K562 (cell line): ENCODE measurements at regions not wholly inside any gene's neighbourhood (a gene's known extent, or its start where the extent isn't known, plus 50 kb on each side); places are given as distances from the start of the nearest gene placed in this dataset.
A peak's percentile ranks its signal among the peaks of the same experiment; 100 is the strongest.

Experiments
- ATAC-seq: fragments of 200-7000 bp; cut with Tn5 transposase; 3 replicates; pipeline ENCODE4 v1.9.1; 2020; ENCODE audit warnings: moderate library complexity
- BruUV-seq: library from RNA; stranded (reverse); fragments of 400-500 nt; replicated peaks from 2 replicates; lab custom pipeline; 2021; lab: Mats Ljungman, UMichigan
- CTCF ChIA-PET: fragments of 300-600 bp; formaldehyde crosslinking; extraction: SDS; loops from one replicate; lab custom pipeline; 2021; ENCODE audit warnings: low intra/inter-chr PET ratio; lab: Yijun Ruan, JAX
- POLR2A ChIA-PET: fragments of 300-600, 350-650 bp; sonication (Branson Sonifier 250); formaldehyde crosslinking; extraction: SDS; loops from one replicate; lab custom pipeline; 2021; ENCODE audit warnings: antibody characterized with exemption, inconsistent platforms; lab: Yijun Ruan, JAX
- DNase-seq, 4 experiments: peaks; one replicate each; pipeline versions ENCODE4 v3.0.0 to v3.0.0-alpha.2; 2011 to 2018; ENCODE audit warnings: low spot score in 3 of 4, mixed read lengths in 3 of 4; ENCODE audit errors: extremely low read depth in 1 of 4
- FAIRE-seq: peaks from 2 replicates; lab custom pipeline; 2011; peaks lifted over from hg19 to GRCh38; lab: Jason Lieb, UNC
- H2AFZ ChIP-seq: 2 replicates; pipeline ENCODE4 v1.6.0; 2011; ENCODE audit warnings: low read depth, low read length, control low read depth, inconsistent platforms
- H3K27ac ChIP-seq: fragments of 200-600 bp; 3 replicates; pipeline ENCODE4 v1.8.0; 2011; ENCODE audit warnings: low read depth, mild to moderate bottlenecking, control low read depth, inconsistent platforms, low read length, moderate library complexity, mixed read lengths; ENCODE audit errors: extremely low read depth
- H3K27me3 ChIP-seq, 2 experiments: fragments of 300-600 bp in 1 of 2; 2 replicates in 1 of 2; 3 replicates in 1 of 2; pipeline versions ENCODE4 v1.6.0 to v1.8.0; 2011; ENCODE audit warnings: inconsistent platforms in 2 of 2, low read length in 2 of 2, mild to moderate bottlenecking in 1 of 2, mixed read lengths in 1 of 2, moderate library complexity in 1 of 2; ENCODE audit not compliant: control insufficient read depth in 2 of 2, insufficient read depth in 2 of 2
- H3K36me3 ChIP-seq: fragments of 300-600 bp; 3 replicates; pipeline ENCODE4 v1.8.0; 2011; ENCODE audit warnings: mild to moderate bottlenecking, low read length, inconsistent platforms; ENCODE audit not compliant: control insufficient read depth, insufficient read depth
- H3K4me1 ChIP-seq, 2 experiments: fragments of 200-600 bp in 1 of 2; replicated peaks in 1 of 2; 2 replicates in 1 of 2; 3 replicates in 1 of 2; pipeline versions ENCODE4 v1.5.1 to v1.8.0; 2011; ENCODE audit warnings: inconsistent platforms in 2 of 2, low read length in 2 of 2, mild to moderate bottlenecking in 1 of 2, mixed read lengths in 1 of 2, moderate library complexity in 1 of 2; ENCODE audit not compliant: control insufficient read depth in 2 of 2, insufficient read depth in 2 of 2
- H3K4me2 ChIP-seq: 2 replicates; pipeline ENCODE4 v1.6.1; 2011; ENCODE audit warnings: low read length, control low read depth, inconsistent platforms, mixed read lengths; ENCODE audit not compliant: insufficient read depth
- H3K4me3 ChIP-seq: fragments of 200-600 bp; sonication (generic), shearing (Covaris generic); 2 replicates; pipeline ENCODE4 v1.5.1; 2016; ENCODE audit warnings: control low read depth, inconsistent platforms
- H3K79me2 ChIP-seq: fragments of 200-600 bp; 3 replicates; pipeline ENCODE4 v1.8.0; 2011; ENCODE audit warnings: low read length, inconsistent platforms; ENCODE audit not compliant: control insufficient read depth, insufficient read depth
- H3K9ac ChIP-seq, 2 experiments: 2 replicates each; pipeline versions ENCODE4 v1.6.0 to v1.6.1; 2011; ENCODE audit warnings: low read depth in 2 of 2, low read length in 2 of 2, control low read depth in 1 of 2, inconsistent platforms in 1 of 2, mild to moderate bottlenecking in 1 of 2, mixed read lengths in 1 of 2; ENCODE audit not compliant: insufficient read depth in 1 of 2
- H3K9me1 ChIP-seq: one replicate; pipeline ENCODE4 v1.6.0; 2011; ENCODE audit warnings: inconsistent platforms, mild to moderate bottlenecking, low read length, moderate library complexity; ENCODE audit not compliant: control insufficient read depth, insufficient read depth
- H3K9me3 ChIP-seq: replicated peaks from 2 replicates; pipeline ENCODE4 v1.5.1; 2011; ENCODE audit warnings: low read depth, low read length, inconsistent platforms; ENCODE audit not compliant: control insufficient read depth, insufficient read depth
- H4K20me1 ChIP-seq: replicated peaks from 2 replicates; pipeline ENCODE4 v1.6.1; 2011; ENCODE audit warnings: low read length, inconsistent platforms, mixed read lengths; ENCODE audit not compliant: control insufficient read depth, insufficient read depth
- HIVEP1 ChIP-seq: fragments of 250-450 bp; sonication (Bioruptor Pico); IDR thresholded peaks from 2 replicates; pipeline ENCODE4 v1.4.0; 2020; ENCODE audit warnings: mild to moderate bottlenecking
- MEIS2 ChIP-seq: fragments of 450-650 bp; IDR thresholded peaks from 2 replicates; pipeline ENCODE4 v1.6.1; 2014; ENCODE audit warnings: mild to moderate bottlenecking; ENCODE audit not compliant: partially characterized antibody
- RAD21 ChIP-seq, 2 experiments: fragments of 250-450 bp in 1 of 2; fragments of 450-650 bp in 1 of 2; sonication (Bioruptor Pico) in 1 of 2; formaldehyde crosslinking in 1 of 2; IDR thresholded peaks in 1 of 2; conservative IDR thresholded peaks in 1 of 2; 2 replicates each; pipeline versions ENCODE4 v1.4.0 to v1.8.0; 2020 to 2022; ENCODE audit warnings: mild to moderate bottlenecking in 2 of 2, moderate library complexity in 1 of 2
- SRSF9 ChIP-seq: fragments of 200-400 bp; formaldehyde crosslinking; IDR thresholded peaks from 2 replicates; pipeline ENCODE4 v1.6.1; 2017; ENCODE audit warnings: low read depth, low read length, borderline replicate concordance
- WGBS: fragments of 100-300 bp; shearing (Covaris generic); methylation state at CpG from one replicate; pipeline ENCODE4 v1.1.6; 2016; ENCODE audit warnings: low coverage, mixed read lengths; ENCODE audit not compliant: insufficient coverage; ENCODE audit errors: missing lambda C conversion rate; 5-methylcytosine and 5-hydroxymethylcytosine counted together
- in situ Hi-C: fragments of 300-500 bp; cut with MboI; formaldehyde crosslinking; loops from 4 replicates; pipeline ENCODE4 v1.15.0; 2018; ENCODE audit warnings: inconsistent platforms, mixed read lengths
- intact Hi-C: fragments of 100-400 bp; cut with micrococcal nuclease; formaldehyde crosslinking; loops from 2 replicates; pipeline ENCODE4 v1.14.2; 2022
- TF ChIP-seq, protein P1 (sequence below), 2 experiments: fragments of 450-650 bp; formaldehyde crosslinking in 1 of 2; IDR thresholded peaks; 2 replicates each; pipeline versions ENCODE4 v1.4.0 to v1.6.1; 2014 to 2020; ENCODE audit warnings: mild to moderate bottlenecking in 2 of 2, borderline replicate concordance in 1 of 2, low read depth in 1 of 2
- TF ChIP-seq, protein P2 (sequence below), 3 experiments: fragments of 200-800 bp in 1 of 3; fragments of 250-450 bp in 1 of 3; fragments of 450-650 bp in 1 of 3; sonication (Bioruptor Pico) in 1 of 3; sonication (Bioruptor generic) in 1 of 3; formaldehyde crosslinking in 1 of 3; IDR thresholded peaks; 2 replicates each; pipeline versions ENCODE4 v1.6.1 to v1.8.0; 2016 to 2022; ENCODE audit warnings: mild to moderate bottlenecking in 2 of 3, missing genetic modification characterization in 2 of 3, missing compliant biosample characterization in 1 of 3, moderate library complexity in 1 of 3
- TF ChIP-seq, protein P3 (sequence below), 2 experiments: IDR thresholded peaks; 2 replicates each; pipeline ENCODE4 v1.6.1; 2011; ENCODE audit warnings: borderline replicate concordance in 1 of 2, control low read depth in 1 of 2, low read depth in 1 of 2, low read length in 1 of 2, mild to moderate bottlenecking in 1 of 2, mixed read lengths in 1 of 2, moderate library complexity in 1 of 2; ENCODE audit not compliant: insufficient read depth in 1 of 2, insufficient read length in 1 of 2, poor library complexity in 1 of 2, severe bottlenecking in 1 of 2; ENCODE audit errors: extremely low read depth in 1 of 2

DNA sequence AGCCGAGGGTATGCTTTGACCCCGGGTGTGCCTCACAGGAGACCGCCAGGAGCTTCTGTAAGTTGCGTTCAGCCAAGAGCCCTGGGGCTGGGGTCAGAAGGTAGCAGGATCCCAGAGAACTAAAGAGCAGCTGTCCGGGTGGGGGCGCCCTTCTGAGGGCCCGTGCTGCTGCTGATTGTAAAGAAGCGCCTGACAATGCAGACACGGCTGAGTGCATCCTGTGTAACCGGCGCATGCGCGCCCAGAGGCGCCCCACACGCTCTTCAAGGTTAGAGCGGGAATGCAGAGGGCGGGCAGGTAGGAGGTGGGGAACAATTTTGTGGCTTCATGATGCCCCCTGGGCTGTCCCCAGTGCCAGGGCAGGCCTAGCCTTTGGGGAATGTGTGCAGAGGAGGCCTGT lies 210.2 kb upstream of the CTBP2 start:
- 2% methylated on average over 16 of the region's 17 CpGs for WGBS
- ChIA-PET CTCF (no interaction called here), POLR2A (no interaction called here)
- Histone ChIP-seq H3K4me2 (no peak overlapping the region), H4K20me1 (no peaks in the 10 kb centered on the region), H3K27me3 (peaks cover 0 to 5% of the 10 kb centered on the region in 2 experiments; a peak in 1 of 5 replicates), H3K4me1 (peaks cover 0 to 4% of the 10 kb centered on the region in 2 experiments; a peak in 1 of 5 replicates), H3K27ac (no peak overlapping the region), H3K79me2 (no peaks in the 10 kb centered on the region), H3K36me3 (no peaks in the 10 kb centered on the region), H3K9me1 (no peaks in the 10 kb centered on the region), H3K9ac (no peak overlapping the region), H2AFZ (no peak overlapping the region), H3K9me3 (no peaks in the 10 kb centered on the region), H3K4me3 (no peak overlapping the region)
- FAIRE-seq = no peak
- ATAC-seq = peak; percentile 96
- in situ Hi-C loops (no loop called here), intact Hi-C loops (no loop called here)
- DNase-seq = peak; percentile 7 to 53 (median 29)
- no TSS peak for BruUV-seq
- TF ChIP-seq RAD21 (CRISPR knock-in tag; conservative IDR thresholded peaks at IDR 0.05 in 1 of 2, IDR thresholded peaks at IDR 0.05 in 1 of 2) (peak in 1 of 2 experiments; percentile 20; a peak in 1 of 4 replicates), HIVEP1 (CRISPR knock-in tag) (no peak), MEIS2 (peak; percentile 47), SRSF9 (no peak)
- TF ChIP-seq, protein P1, sequence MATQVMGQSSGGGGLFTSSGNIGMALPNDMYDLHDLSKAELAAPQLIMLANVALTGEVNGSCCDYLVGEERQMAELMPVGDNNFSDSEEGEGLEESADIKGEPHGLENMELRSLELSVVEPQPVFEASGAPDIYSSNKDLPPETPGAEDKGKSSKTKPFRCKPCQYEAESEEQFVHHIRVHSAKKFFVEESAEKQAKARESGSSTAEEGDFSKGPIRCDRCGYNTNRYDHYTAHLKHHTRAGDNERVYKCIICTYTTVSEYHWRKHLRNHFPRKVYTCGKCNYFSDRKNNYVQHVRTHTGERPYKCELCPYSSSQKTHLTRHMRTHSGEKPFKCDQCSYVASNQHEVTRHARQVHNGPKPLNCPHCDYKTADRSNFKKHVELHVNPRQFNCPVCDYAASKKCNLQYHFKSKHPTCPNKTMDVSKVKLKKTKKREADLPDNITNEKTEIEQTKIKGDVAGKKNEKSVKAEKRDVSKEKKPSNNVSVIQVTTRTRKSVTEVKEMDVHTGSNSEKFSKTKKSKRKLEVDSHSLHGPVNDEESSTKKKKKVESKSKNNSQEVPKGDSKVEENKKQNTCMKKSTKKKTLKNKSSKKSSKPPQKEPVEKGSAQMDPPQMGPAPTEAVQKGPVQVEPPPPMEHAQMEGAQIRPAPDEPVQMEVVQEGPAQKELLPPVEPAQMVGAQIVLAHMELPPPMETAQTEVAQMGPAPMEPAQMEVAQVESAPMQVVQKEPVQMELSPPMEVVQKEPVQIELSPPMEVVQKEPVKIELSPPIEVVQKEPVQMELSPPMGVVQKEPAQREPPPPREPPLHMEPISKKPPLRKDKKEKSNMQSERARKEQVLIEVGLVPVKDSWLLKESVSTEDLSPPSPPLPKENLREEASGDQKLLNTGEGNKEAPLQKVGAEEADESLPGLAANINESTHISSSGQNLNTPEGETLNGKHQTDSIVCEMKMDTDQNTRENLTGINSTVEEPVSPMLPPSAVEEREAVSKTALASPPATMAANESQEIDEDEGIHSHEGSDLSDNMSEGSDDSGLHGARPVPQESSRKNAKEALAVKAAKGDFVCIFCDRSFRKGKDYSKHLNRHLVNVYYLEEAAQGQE (IDR thresholded peaks at IDR 0.05; ENCODE audit: borderline replicate concordance) = peak; percentile 13; the same call in 1 of the 2 replicates
- TF ChIP-seq, protein P1 (CRISPR knock-in tag; IDR thresholded peaks at IDR 0.05; ENCODE audit: low read depth) = no peak
- TF ChIP-seq, protein P2, sequence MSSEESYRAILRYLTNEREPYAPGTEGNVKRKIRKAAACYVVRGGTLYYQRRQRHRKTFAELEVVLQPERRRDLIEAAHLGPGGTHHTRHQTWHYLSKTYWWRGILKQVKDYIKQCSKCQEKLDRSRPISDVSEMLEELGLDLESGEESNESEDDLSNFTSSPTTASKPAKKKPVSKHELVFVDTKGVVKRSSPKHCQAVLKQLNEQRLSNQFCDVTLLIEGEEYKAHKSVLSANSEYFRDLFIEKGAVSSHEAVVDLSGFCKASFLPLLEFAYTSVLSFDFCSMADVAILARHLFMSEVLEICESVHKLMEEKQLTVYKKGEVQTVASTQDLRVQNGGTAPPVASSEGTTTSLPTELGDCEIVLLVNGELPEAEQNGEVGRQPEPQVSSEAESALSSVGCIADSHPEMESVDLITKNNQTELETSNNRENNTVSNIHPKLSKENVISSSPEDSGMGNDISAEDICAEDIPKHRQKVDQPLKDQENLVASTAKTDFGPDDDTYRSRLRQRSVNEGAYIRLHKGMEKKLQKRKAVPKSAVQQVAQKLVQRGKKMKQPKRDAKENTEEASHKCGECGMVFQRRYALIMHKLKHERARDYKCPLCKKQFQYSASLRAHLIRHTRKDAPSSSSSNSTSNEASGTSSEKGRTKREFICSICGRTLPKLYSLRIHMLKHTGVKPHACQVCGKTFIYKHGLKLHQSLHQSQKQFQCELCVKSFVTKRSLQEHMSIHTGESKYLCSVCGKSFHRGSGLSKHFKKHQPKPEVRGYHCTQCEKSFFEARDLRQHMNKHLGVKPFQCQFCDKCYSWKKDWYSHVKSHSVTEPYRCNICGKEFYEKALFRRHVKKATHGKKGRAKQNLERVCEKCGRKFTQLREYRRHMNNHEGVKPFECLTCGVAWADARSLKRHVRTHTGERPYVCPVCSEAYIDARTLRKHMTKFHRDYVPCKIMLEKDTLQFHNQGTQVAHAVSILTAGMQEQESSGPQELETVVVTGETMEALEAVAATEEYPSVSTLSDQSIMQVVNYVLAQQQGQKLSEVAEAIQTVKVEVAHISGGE (CRISPR knock-in tag; IDR thresholded peaks at IDR 0.05) = no peak
- TF ChIP-seq, protein P3, sequence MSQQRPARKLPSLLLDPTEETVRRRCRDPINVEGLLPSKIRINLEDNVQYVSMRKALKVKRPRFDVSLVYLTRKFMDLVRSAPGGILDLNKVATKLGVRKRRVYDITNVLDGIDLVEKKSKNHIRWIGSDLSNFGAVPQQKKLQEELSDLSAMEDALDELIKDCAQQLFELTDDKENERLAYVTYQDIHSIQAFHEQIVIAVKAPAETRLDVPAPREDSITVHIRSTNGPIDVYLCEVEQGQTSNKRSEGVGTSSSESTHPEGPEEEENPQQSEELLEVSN (IDR thresholded peaks at IDR 0.05; ENCODE audit: borderline replicate concordance in 1 of 2, extremely low read depth in 1 of 2, insufficient read depth in 1 of 2, insufficient read length in 1 of 2, low read depth in 1 of 2, low read length in 1 of 2, poor library complexity in 1 of 2, severe bottlenecking in 1 of 2) = peak; percentile 20 to 58
